ENCODE measurements at regions not wholly inside any gene's neighbourhood (a gene's known extent, or its start where the extent isn't known, plus 50 kb on each side); places are given as distances from the start of the nearest gene placed in this dataset.

- Histone ChIP-seq H3K36me3 (ENCODE audit: insufficient read depth, low read length) (no peaks in the 10 kb centered on the region), H3K27me3 (ENCODE audit: insufficient read depth, low read length) (no peaks in the 10 kb centered on the region), H3K27ac (ENCODE audit: low read depth, low read length) (no peak overlapping the region), H2AFZ (ENCODE audit: low read depth, low read length) (no peak overlapping the region), H3K9me3 (ENCODE audit: insufficient read depth, low read depth, low read length) (no peaks in the 10 kb centered on the region), H3K4me2 (ENCODE audit: low read length) (no peak overlapping the region), H3K4me1 (ENCODE audit: insufficient read depth, low read length) (no peaks in the 10 kb centered on the region), H3K9ac (ENCODE audit: low read length) (no peak overlapping the region), H3K4me3 (ENCODE audit: insufficient read depth, low read depth, low read length) (no peak overlapping the region), H3K79me2 (ENCODE audit: insufficient read depth, low read length) (no peaks in the 10 kb centered on the region), H4K20me1 (ENCODE audit: insufficient read depth, low read length) (no peaks in the 10 kb centered on the region)
- no peak for TF ChIP-seq EZH2 (IDR thresholded peaks at IDR 0.05; ENCODE audit: insufficient read depth, low read length)
- no peak for TF ChIP-seq CTCF (IDR thresholded peaks at IDR 0.05; ENCODE audit: insufficient read depth, low read depth, low read length)
- H3K27ac Mint-ChIP-seq (ENCODE audit: unreplicated experiment) = no peak overlapping the region
- FAIRE-seq = no peak
- no peaks in the 10 kb centered on the region for H3K9me3 Mint-ChIP-seq (ENCODE audit: unreplicated experiment)
- DNase-seq (ENCODE audit: low read depth) = no peak
- no peaks in the 10 kb centered on the region for H3K4me1 Mint-ChIP-seq (ENCODE audit: low read depth, unreplicated experiment)
- peaks cover 8% of the 10 kb centered on the region for H3K27me3 Mint-ChIP-seq (ENCODE audit: low read depth, unreplicated experiment)
- no peaks in the 10 kb centered on the region for H3K36me3 Mint-ChIP-seq (ENCODE audit: low read depth, unreplicated experiment)
- no peak overlapping the region for H3K4me3 Mint-ChIP-seq (ENCODE audit: unreplicated experiment)
Observed at GRCh38 chr11:127461241-127462064, 460.9 kb upstream of the KIRREL3 start.

DNA sequence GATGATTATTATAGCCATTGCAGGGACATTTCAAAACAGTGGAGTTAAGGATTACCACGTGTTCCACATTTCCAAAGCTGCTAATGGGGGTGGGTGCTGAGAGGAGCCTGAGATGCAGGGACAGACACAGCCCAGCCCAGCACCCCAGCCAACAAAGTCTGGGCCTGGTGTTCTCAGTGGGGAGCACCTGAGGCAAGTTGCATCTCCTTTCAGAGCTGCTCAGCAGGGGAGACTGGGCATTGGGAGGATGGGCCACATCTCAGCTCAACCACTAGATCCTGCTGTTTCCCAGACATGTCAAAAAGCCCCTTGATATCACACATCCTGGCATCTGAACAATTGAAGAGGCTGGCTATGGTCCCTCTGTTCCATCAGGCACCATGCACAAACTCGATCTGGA, 458.0 kb upstream of the KIRREL3 start:
- no peak overlapping the region for H3K4me3 ChIP-seq (ENCODE audit: insufficient read depth, low read depth, low read length)
- H3K4me1 ChIP-seq (ENCODE audit: insufficient read depth, low read length) = no peaks in the 10 kb centered on the region
- no peak for DNase-seq (ENCODE audit: low read depth)
- Mint-ChIP-seq H3K4me3 (ENCODE audit: unreplicated experiment) (no peak overlapping the region), H3K4me1 (ENCODE audit: low read depth, unreplicated experiment) (peaks cover 3% of the 10 kb centered on the region), H3K27me3 (ENCODE audit: low read depth, unreplicated experiment) (peaks cover 8% of the 10 kb centered on the region), H3K36me3 (ENCODE audit: low read depth, unreplicated experiment) (no peaks in the 10 kb centered on the region), H3K27ac (ENCODE audit: unreplicated experiment) (no peak overlapping the region), H3K9me3 (ENCODE audit: unreplicated experiment) (no peaks in the 10 kb centered on the region)
- H4K20me1 ChIP-seq (ENCODE audit: insufficient read depth, low read length) = no peaks in the 10 kb centered on the region
- no peak overlapping the region for H2AFZ ChIP-seq (ENCODE audit: low read depth, low read length)
- no peaks in the 10 kb centered on the region for H3K9me3 ChIP-seq (ENCODE audit: insufficient read depth, low read depth, low read length)
- no peaks in the 10 kb centered on the region for H3K27me3 ChIP-seq (ENCODE audit: insufficient read depth, low read length)
- TF ChIP-seq EZH2 (IDR thresholded peaks at IDR 0.05; ENCODE audit: insufficient read depth, low read length) (no peak), CTCF (IDR thresholded peaks at IDR 0.05; ENCODE audit: insufficient read depth, low read depth, low read length) (no peak)
- H3K79me2 ChIP-seq (ENCODE audit: insufficient read depth, low read length) = no peaks in the 10 kb centered on the region
- no peak overlapping the region for H3K27ac ChIP-seq (ENCODE audit: low read depth, low read length)
- no peak overlapping the region for H3K4me2 ChIP-seq (ENCODE audit: low read length)
- no peak overlapping the region for H3K9ac ChIP-seq (ENCODE audit: low read length)
- H3K36me3 ChIP-seq (ENCODE audit: insufficient read depth, low read length) = no peaks in the 10 kb centered on the region
- no peak for FAIRE-seq

GRCh38 chr11:127454856-127455255, 454.3 kb upstream of the KIRREL3 start:
- no peak overlapping the region for H3K4me3 Mint-ChIP-seq (ENCODE audit: unreplicated experiment)
- Histone ChIP-seq H4K20me1 (ENCODE audit: insufficient read depth, low read length) (no peaks in the 10 kb centered on the region), H2AFZ (ENCODE audit: low read depth, low read length) (no peak overlapping the region), H3K4me2 (ENCODE audit: low read length) (no peak overlapping the region), H3K27ac (ENCODE audit: low read depth, low read length) (no peak overlapping the region), H3K36me3 (ENCODE audit: insufficient read depth, low read length) (no peaks in the 10 kb centered on the region), H3K9me3 (ENCODE audit: insufficient read depth, low read depth, low read length) (no peaks in the 10 kb centered on the region), H3K27me3 (ENCODE audit: insufficient read depth, low read length) (no peaks in the 10 kb centered on the region), H3K4me3 (ENCODE audit: insufficient read depth, low read depth, low read length) (no peak overlapping the region), H3K9ac (ENCODE audit: low read length) (no peak overlapping the region), H3K79me2 (ENCODE audit: insufficient read depth, low read length) (no peaks in the 10 kb centered on the region), H3K4me1 (ENCODE audit: insufficient read depth, low read length) (no peaks in the 10 kb centered on the region)
- no peak for TF ChIP-seq CTCF (IDR thresholded peaks at IDR 0.05; ENCODE audit: insufficient read depth, low read depth, low read length)
- TF ChIP-seq EZH2 (IDR thresholded peaks at IDR 0.05; ENCODE audit: insufficient read depth, low read length) = no peak
- peaks cover 10% of the 10 kb centered on the region for H3K27me3 Mint-ChIP-seq (ENCODE audit: low read depth, unreplicated experiment)
- no peaks in the 10 kb centered on the region for H3K36me3 Mint-ChIP-seq (ENCODE audit: low read depth, unreplicated experiment)
- FAIRE-seq = no peak
- no peaks in the 10 kb centered on the region for H3K9me3 Mint-ChIP-seq (ENCODE audit: unreplicated experiment)
- DNase-seq (ENCODE audit: low read depth) = no peak
- peaks cover 3% of the 10 kb centered on the region for H3K4me1 Mint-ChIP-seq (ENCODE audit: low read depth, unreplicated experiment)
- H3K27ac Mint-ChIP-seq (ENCODE audit: unreplicated experiment) = no peak overlapping the region

All from astrocyte (in vitro differentiated cells and primary cell).